ENCODE measurements at regions not wholly inside any gene's neighbourhood (a gene's known extent, or its start where the extent isn't known, plus 50 kb on each side); places are given as distances from the start of the nearest gene placed in this dataset.

DNA sequence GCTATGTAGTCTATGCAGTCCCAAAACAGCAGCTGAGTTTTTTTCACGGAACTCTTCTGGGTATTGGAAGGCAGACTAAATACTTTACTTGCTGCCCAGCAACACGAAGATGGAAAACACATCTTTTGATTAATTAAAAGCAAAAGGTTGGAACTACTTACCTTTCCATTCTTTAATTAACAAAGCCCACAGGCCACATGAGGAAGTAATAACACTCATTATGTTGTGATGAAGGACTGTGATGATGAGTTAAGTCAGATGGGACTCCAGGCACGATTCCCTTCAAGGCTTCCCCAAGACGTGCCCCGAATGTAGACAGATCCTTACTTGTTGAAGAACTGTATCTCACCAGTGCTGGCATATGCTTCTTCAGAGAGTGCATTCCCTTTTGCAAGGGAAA, 129.0 kb downstream of the WIF1 start:
- Histone ChIP-seq H3K9ac (ENCODE audit: low read length) (no peak overlapping the region), H3K9me2 (ENCODE audit: insufficient read depth, low read length) (no peaks in the 10 kb centered on the region), H3K4me3 (ENCODE audit: low read length) (no peak overlapping the region), H3K9me3 (ENCODE audit: low read length) (peaks cover 5% of the 10 kb centered on the region), H2AFZ (ENCODE audit: low read depth, low read length) (no peak overlapping the region), H3K4me2 (ENCODE audit: low read length) (no peak overlapping the region), H3K27me3 (ENCODE audit: insufficient read depth, low read depth, low read length) (no peaks in the 10 kb centered on the region), H3K36me3 (ENCODE audit: insufficient read depth, low read length) (no peaks in the 10 kb centered on the region), H4K20me1 (ENCODE audit: insufficient read depth) (no peaks in the 10 kb centered on the region), H3K27ac (ENCODE audit: low read length) (no peak overlapping the region), H3K79me2 (replicated peaks; ENCODE audit: insufficient read depth, low read length) (no peaks in the 10 kb centered on the region), H3F3A (ENCODE audit: insufficient read depth, low read length, poor library complexity, severe bottlenecking) (no peaks in the 10 kb centered on the region)
- TF ChIP-seq CTCF (IDR thresholded peaks at IDR 0.05; ENCODE audit: poor library complexity, severe bottlenecking) = no peak
- no peak for TF ChIP-seq REST (IDR thresholded peaks at IDR 0.05; ENCODE audit: borderline replicate concordance)
- no peak for TF ChIP-seq SMC3 (conservative IDR thresholded peaks at IDR 0.05; ENCODE audit: poor library complexity)
- no peak for TF ChIP-seq EZH2 (IDR thresholded peaks at IDR 0.05; ENCODE audit: borderline replicate concordance, insufficient read depth, low read length, poor library complexity, severe bottlenecking)
- TF ChIP-seq MXI1 (conservative IDR thresholded peaks at IDR 0.05; ENCODE audit: poor library complexity, severe bottlenecking) = no peak

GRCh38 chr12:64992641-64993040, 128.5 kb downstream of the WIF1 start:
- no peaks in the 10 kb centered on the region for H3K9me2 ChIP-seq (ENCODE audit: insufficient read depth, low read length)
- TF ChIP-seq EZH2 (IDR thresholded peaks at IDR 0.05; ENCODE audit: borderline replicate concordance, insufficient read depth, low read length, poor library complexity, severe bottlenecking) (no peak), REST (IDR thresholded peaks at IDR 0.05; ENCODE audit: borderline replicate concordance) (no peak), MXI1 (conservative IDR thresholded peaks at IDR 0.05; ENCODE audit: poor library complexity, severe bottlenecking) (no peak), EP300 (conservative IDR thresholded peaks at IDR 0.05; ENCODE audit: poor library complexity, severe bottlenecking) (no peak), RAD21 (conservative IDR thresholded peaks at IDR 0.05) (no peak)
- no peaks in the 10 kb centered on the region for H4K20me1 ChIP-seq (ENCODE audit: insufficient read depth)
- H3K9ac ChIP-seq (ENCODE audit: low read length) = no peak overlapping the region
- H3K27ac ChIP-seq (ENCODE audit: low read length) = no peak overlapping the region
- no peak overlapping the region for H2AFZ ChIP-seq (ENCODE audit: low read depth, low read length)
- no peaks in the 10 kb centered on the region for H3K36me3 ChIP-seq (ENCODE audit: insufficient read depth, low read length)
- no peak overlapping the region for H3K4me2 ChIP-seq (ENCODE audit: low read length)
- no peak overlapping the region for H3K4me3 ChIP-seq (ENCODE audit: low read length)
- peaks cover 5% of the 10 kb centered on the region for H3K9me3 ChIP-seq (ENCODE audit: low read length)
- H3K27me3 ChIP-seq (ENCODE audit: insufficient read depth, low read depth, low read length) = no peaks in the 10 kb centered on the region
- no peaks in the 10 kb centered on the region for H3F3A ChIP-seq (ENCODE audit: insufficient read depth, low read length, poor library complexity, severe bottlenecking)
- no peaks in the 10 kb centered on the region for H3K79me2 ChIP-seq (replicated peaks; ENCODE audit: insufficient read depth, low read length)
